Glutamatergic neuron (in vitro differentiated cells): ENCODE measurements at regions not wholly inside any gene's neighbourhood (a gene's known extent, or its start where the extent isn't known, plus 50 kb on each side); places are given as distances from the start of the nearest gene placed in this dataset.

Experiments
- DNase-seq: peaks from one replicate; pipeline ENCODE4 v3.0.0; 2022
- H3K27ac Mint-ChIP-seq: one replicate; pipeline ENCODE4 v1.8.0; 2020; ENCODE audit warnings: mild to moderate bottlenecking, mixed read lengths, inconsistent platforms; ENCODE audit not compliant: unreplicated experiment
- H3K27me3 Mint-ChIP-seq: one replicate; pipeline ENCODE4 v1.8.0; 2020; ENCODE audit warnings: mild to moderate bottlenecking, moderate library complexity, mixed read lengths, inconsistent platforms; ENCODE audit not compliant: unreplicated experiment
- H3K36me3 Mint-ChIP-seq: one replicate; pipeline ENCODE4 v1.8.0; 2020; ENCODE audit warnings: mild to moderate bottlenecking, mixed read lengths, inconsistent platforms; ENCODE audit not compliant: unreplicated experiment
- H3K4me1 Mint-ChIP-seq: one replicate; pipeline ENCODE4 v1.8.0; 2020; ENCODE audit warnings: mild to moderate bottlenecking, low read depth, mixed read lengths, inconsistent platforms; ENCODE audit not compliant: unreplicated experiment
- H3K4me3 Mint-ChIP-seq: one replicate; pipeline ENCODE4 v1.8.0; 2020; ENCODE audit warnings: mild to moderate bottlenecking, mixed read lengths, inconsistent platforms; ENCODE audit not compliant: unreplicated experiment
- H3K9me3 Mint-ChIP-seq: one replicate; pipeline ENCODE4 v1.8.0; 2020; ENCODE audit warnings: mild to moderate bottlenecking, moderate library complexity, mixed read lengths, inconsistent platforms; ENCODE audit not compliant: unreplicated experiment
- TF ChIP-seq, protein P1 (sequence below): fragments of 200-600 bp; sonication (generic); IDR thresholded peaks from one replicate; pipeline ENCODE4 v1.5.0; 2021; ENCODE audit not compliant: partially characterized antibody, unreplicated experiment

DNA sequence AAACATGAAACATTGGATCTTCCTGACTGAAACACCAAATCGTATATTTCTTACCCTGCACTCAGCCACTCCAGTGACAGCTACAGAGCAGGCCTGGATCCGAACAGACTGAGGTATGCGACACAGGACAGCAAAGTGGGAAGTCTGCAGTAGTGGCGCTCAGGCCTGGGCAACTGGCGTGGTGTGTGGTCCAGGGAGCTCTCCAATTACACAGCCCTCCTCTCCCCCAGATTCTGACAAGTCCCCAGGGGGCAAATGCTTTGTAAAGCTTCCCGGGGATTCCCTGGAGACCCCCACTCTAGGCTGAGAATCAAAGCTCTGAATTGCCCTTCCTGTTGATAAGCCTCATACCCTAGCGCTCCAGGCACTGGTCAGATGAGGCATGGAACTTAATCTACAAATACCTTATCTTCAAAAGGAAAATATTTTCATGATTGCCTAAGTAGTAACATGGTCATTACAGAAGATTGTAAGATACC, 104.8 kb upstream of the ERCC6L2 start:
- Mint-ChIP-seq H3K36me3 (no peaks in the 10 kb centered on the region), H3K27me3 (peaks cover 14% of the 10 kb centered on the region)
- DNase-seq, result peak; percentile 61

DNA sequence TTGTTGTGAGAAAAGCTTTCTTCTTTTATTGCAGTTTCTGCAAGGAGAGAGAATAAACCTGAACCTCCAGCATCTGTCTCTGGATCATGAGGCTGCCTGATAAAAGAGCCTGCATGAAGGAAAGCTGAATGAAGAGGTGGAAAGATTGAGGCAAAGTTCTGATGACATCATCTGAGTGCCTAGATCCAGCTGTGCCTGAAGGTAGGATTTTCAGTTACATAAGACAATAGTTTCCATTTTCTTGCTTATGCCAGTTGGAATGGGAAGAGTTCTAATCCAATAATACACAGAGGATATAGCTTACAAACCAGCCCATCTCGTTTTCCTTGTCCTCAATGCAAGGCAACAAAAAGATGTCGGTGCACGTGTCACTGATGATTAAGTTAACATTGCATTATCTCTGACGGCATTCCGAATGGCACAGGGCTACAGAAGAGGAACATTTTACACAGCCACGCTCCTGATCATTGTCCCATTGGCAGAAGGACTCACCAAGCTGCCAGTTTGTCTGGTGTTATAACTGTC, 105.5 kb upstream of the ERCC6L2 start:
- no peak for DNase-seq
- no peaks in the 10 kb centered on the region for H3K36me3 Mint-ChIP-seq
- peaks cover 23% of the 10 kb centered on the region for H3K4me1 Mint-ChIP-seq
- TF ChIP-seq, protein P1, sequence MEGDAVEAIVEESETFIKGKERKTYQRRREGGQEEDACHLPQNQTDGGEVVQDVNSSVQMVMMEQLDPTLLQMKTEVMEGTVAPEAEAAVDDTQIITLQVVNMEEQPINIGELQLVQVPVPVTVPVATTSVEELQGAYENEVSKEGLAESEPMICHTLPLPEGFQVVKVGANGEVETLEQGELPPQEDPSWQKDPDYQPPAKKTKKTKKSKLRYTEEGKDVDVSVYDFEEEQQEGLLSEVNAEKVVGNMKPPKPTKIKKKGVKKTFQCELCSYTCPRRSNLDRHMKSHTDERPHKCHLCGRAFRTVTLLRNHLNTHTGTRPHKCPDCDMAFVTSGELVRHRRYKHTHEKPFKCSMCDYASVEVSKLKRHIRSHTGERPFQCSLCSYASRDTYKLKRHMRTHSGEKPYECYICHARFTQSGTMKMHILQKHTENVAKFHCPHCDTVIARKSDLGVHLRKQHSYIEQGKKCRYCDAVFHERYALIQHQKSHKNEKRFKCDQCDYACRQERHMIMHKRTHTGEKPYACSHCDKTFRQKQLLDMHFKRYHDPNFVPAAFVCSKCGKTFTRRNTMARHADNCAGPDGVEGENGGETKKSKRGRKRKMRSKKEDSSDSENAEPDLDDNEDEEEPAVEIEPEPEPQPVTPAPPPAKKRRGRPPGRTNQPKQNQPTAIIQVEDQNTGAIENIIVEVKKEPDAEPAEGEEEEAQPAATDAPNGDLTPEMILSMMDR, result no peak
- H3K27ac Mint-ChIP-seq, result no peak overlapping the region
- H3K9me3 Mint-ChIP-seq, result peaks cover 3% of the 10 kb centered on the region
- peaks cover 15% of the 10 kb centered on the region for H3K27me3 Mint-ChIP-seq
- no peak overlapping the region for H3K4me3 Mint-ChIP-seq

More for the DNA sequence above, 104.8 kb upstream of the ERCC6L2 start:
- H3K4me1 Mint-ChIP-seq, result peaks cover 22% of the 10 kb centered on the region
- peak overlapping the region; percentile 43 for H3K4me3 Mint-ChIP-seq
- peaks cover 2% of the 10 kb centered on the region for H3K9me3 Mint-ChIP-seq
- TF ChIP-seq, protein P1, result no peak
- no peak overlapping the region for H3K27ac Mint-ChIP-seq

DNA sequence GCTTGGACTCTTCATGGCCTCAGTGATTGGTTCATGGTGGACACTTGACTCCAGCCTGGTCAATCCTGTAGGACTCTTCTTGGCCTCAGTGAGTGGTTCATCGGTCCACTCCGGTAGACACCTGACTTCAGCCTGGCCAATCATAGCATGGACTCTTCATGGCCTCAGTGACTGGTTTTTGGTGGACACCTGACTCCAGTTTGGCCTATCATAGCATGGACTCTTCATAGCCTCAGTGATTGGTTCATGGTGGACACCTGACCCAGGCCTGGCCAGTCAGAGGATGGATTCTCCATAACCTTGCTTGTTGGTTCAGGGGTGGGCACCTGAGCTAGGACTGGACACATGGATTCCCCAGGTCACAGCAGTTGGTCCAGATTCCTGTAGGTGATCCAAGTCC, 106.0 kb upstream of the ERCC6L2 start:
- no peak overlapping the region for H3K27ac Mint-ChIP-seq
- H3K9me3 Mint-ChIP-seq, result peaks cover 4% of the 10 kb centered on the region
- H3K4me1 Mint-ChIP-seq, result peaks cover 26% of the 10 kb centered on the region
- no peak for DNase-seq
- peaks cover 15% of the 10 kb centered on the region for H3K27me3 Mint-ChIP-seq
- no peak overlapping the region for H3K4me3 Mint-ChIP-seq
- no peaks in the 10 kb centered on the region for H3K36me3 Mint-ChIP-seq
- TF ChIP-seq, protein P1, result no peak

DNA sequence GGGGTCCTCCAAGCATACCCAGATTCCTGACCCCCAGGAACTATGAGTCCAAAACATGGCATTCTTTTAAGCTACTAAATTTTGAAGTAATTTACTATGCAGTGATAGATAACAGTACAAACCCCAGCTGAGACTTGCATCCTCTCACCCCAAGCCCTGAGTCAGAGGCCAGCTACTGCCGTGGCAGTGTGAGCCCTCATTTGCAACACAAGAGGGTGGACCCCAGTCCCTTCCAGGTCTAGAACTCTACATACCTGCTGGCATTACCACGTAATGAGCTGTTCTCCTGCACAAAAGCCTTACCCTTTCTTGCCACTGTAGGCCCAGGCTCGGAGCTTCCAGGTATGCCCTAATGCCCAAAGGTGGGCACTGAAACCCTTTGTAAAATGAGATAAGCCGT, 108.6 kb upstream of the ERCC6L2 start:
- Mint-ChIP-seq H3K27ac (no peak overlapping the region), H3K4me1 (peaks cover 19% of the 10 kb centered on the region), H3K36me3 (no peaks in the 10 kb centered on the region), H3K4me3 (no peak overlapping the region), H3K9me3 (peaks cover 4% of the 10 kb centered on the region), H3K27me3 (peaks cover 9% of the 10 kb centered on the region)
- TF ChIP-seq, protein P1, result no peak
- DNase-seq, result no peak

DNA sequence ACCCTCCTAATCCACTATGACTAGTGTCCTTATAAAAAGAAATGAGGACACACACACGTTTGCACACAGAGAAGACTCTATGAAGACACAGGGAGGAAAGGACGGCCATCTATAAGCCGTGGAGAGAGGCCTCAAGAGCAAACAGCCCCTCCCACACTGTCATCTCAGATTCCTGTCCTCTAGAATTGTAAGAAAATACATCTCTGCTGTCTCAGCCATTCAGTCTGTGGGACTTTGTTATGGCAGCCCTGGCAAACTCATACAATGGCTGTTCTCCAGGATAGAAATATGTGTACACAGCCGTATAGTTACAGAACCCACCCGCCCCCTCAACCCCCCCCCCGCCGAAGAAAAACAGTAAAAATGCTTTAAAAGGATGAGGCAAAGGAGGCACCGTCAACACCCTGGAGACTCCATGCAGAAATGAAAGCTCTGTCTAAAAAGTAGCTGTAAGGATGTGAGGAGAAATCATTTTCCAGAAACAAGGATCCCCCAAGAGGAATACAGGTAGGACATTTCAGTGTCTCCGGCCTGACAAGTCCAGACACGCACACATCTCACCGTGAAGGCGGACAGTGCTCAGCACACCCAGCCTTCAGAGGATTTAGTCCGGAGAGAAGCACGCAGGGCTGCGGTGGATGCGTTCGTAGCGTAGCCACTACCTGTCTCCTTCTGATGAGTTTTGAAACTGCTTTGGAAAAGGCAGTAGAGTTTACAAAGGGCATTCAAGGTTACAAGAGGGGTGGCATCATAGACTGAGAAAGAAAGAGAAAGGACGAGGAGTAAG, 110.8 kb upstream of the ERCC6L2 start:
- H3K27ac Mint-ChIP-seq, result peak overlapping the region; percentile 75
- H3K4me1 Mint-ChIP-seq, result peaks cover 7% of the 10 kb centered on the region
- no peak overlapping the region for H3K4me3 Mint-ChIP-seq
- no peaks in the 10 kb centered on the region for H3K36me3 Mint-ChIP-seq
- H3K9me3 Mint-ChIP-seq, result peaks cover 4% of the 10 kb centered on the region
- TF ChIP-seq, protein P1, result no peak
- H3K27me3 Mint-ChIP-seq, result peaks cover 3% of the 10 kb centered on the region
- DNase-seq, result no peak
